HFF-Myc (cell line): ENCODE measurements at regions not wholly inside any gene's neighbourhood (a gene's known extent, or its start where the extent isn't known, plus 50 kb on each side); places are given as distances from the start of the nearest gene placed in this dataset.

Experiments used
- DNase-seq: peaks from one replicate; pipeline ENCODE4 v3.0.0-alpha.2; 2011; ENCODE audit warnings: low read depth; ENCODE audit errors: extremely low read depth
- H3K4me3 ChIP-seq: replicated peaks from 2 replicates; pipeline ENCODE4 v1.5.1; 2011; ENCODE audit warnings: low read depth, mild to moderate bottlenecking, control low read depth, low read length
- TF ChIP-seq, protein P1 (sequence below): IDR thresholded peaks from 2 replicates; pipeline ENCODE4 v1.5.1; 2012; ENCODE audit warnings: mild to moderate bottlenecking, low read depth, low read length, control low read depth; ENCODE audit errors: missing control alignments

DNA sequence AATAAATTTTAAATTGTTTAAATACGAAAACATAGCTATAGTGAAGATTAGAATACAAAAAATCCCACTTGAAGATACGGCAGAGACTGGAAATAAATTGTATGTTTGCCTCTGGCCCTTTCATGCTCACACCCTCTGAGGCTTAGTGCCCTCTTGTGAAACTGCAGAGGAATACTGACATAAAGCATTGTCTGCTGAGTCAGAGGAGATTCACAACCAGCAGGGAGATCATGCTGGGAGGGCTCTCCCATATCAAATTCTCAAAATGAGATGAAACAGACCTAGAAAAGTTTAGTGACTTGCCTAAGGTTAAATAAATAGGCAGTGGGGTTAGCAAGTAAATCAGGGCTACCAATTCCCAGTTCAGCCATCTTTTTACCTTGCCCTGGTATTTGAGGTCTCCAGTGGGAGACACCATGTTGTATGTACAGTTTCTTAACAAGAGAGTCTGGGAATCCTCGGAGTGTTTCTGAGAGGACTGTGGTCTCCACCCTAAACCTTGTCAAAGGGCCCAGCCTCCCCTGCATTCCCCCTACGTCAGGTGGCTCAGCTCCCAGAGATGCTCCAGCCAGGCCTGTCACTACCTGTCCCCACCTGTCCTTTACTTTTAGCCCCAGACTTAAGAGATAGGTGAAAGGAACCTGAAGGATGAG lies 581.4 kb upstream of the DIPK2B start:
- TF ChIP-seq, protein P1, sequence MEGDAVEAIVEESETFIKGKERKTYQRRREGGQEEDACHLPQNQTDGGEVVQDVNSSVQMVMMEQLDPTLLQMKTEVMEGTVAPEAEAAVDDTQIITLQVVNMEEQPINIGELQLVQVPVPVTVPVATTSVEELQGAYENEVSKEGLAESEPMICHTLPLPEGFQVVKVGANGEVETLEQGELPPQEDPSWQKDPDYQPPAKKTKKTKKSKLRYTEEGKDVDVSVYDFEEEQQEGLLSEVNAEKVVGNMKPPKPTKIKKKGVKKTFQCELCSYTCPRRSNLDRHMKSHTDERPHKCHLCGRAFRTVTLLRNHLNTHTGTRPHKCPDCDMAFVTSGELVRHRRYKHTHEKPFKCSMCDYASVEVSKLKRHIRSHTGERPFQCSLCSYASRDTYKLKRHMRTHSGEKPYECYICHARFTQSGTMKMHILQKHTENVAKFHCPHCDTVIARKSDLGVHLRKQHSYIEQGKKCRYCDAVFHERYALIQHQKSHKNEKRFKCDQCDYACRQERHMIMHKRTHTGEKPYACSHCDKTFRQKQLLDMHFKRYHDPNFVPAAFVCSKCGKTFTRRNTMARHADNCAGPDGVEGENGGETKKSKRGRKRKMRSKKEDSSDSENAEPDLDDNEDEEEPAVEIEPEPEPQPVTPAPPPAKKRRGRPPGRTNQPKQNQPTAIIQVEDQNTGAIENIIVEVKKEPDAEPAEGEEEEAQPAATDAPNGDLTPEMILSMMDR: peak; percentile 8
- no peak for DNase-seq
- H3K4me3 ChIP-seq: no peak overlapping the region

GRCh38 chrX:45778616-45779015 lies 577.9 kb upstream of the DIPK2B start:
- H3K4me3 ChIP-seq: no peak overlapping the region
- no peak for DNase-seq
- TF ChIP-seq, protein P1: no peak

DNA sequence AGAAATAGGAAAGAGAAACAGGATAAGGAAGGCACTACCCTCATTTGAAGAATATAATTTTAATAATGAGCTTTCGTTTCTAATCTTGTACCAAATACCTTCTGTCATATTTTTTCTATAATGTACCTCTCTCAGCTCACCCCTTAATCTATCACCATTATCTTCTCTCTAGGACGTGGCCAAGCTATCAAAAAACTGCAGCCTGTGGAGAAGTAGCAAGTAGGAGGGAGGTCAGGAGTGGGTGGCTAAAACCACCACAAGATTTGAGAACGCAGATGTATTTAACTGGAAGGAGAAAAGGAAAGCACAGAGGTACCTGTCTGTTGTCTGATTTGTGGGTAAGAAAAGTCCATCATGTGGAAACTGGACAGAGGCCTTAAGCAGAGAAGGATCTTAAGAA lies 576.7 kb upstream of the DIPK2B start:
- H3K4me3 ChIP-seq: no peak overlapping the region
- TF ChIP-seq, protein P1: no peak
- no peak for DNase-seq

- peak overlapping the region; percentile 9; the same call in 1 of the 2 replicates for H3K4me3 ChIP-seq
- TF ChIP-seq, protein P1: no peak
- no peak for DNase-seq
These were observed 574.8 kb upstream of the DIPK2B start for GRCh38 chrX:45775468-45775867.

GRCh38 chrX:45774961-45775360 lies 574.3 kb upstream of the DIPK2B start:
- DNase-seq: no peak
- H3K4me3 ChIP-seq: peak overlapping the region; percentile 9; the same call in 1 of the 2 replicates

DNA sequence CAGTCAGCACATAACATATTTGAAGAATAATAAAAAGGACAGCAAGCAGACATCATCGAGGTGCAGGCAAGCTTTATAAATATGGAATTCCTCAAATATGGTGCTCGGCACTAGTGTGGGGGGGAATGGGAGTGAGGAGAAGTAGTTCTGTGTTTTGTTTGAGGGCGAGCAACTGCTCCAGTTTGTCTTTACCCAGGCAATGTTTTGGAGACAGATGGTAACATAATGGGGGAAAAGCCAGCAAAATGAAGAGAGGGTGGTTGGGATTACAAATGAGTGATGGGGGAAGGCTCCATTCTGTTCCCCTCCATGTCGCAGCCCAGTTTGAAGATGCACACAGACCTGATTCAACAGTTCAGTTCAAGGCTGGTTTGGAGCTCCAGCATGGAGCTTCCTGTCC lies 572.9 kb upstream of the DIPK2B start:
- TF ChIP-seq, protein P1: no peak
- DNase-seq: no peak
- H3K4me3 ChIP-seq: no peak overlapping the region

More at GRCh38 chrX:45774961-45775360, 574.3 kb upstream of the DIPK2B start:
- TF ChIP-seq, protein P1: no peak
